ENCODE measurements at regions not wholly inside any gene's neighbourhood (a gene's known extent, or its start where the extent isn't known, plus 50 kb on each side); places are given as distances from the start of the nearest gene placed in this dataset.

- DNase-seq = no peak
These were observed 94.7 kb downstream of the CCDC185 start for GRCh38 chr1:223487887-223488259.

- DNase-seq = no peak
These were observed 96.2 kb downstream of the CCDC185 start for GRCh38 chr1:223489439-223489838.

GRCh38 chr1:223490256-223490655 is 97.0 kb downstream of the CCDC185 start:
- DNase-seq = no peak
